NOMO-1 (cell line): ENCODE measurements at regions not wholly inside any gene's neighbourhood (a gene's known extent, or its start where the extent isn't known, plus 50 kb on each side); places are given as distances from the start of the nearest gene placed in this dataset.

Experiments used
- DNase-seq, 2 experiments: peaks; one replicate each; lab custom pipeline; 2025; ENCODE audit not compliant: unreplicated experiment in 2 of 2; lab: John Stamatoyannopoulos, UW

- no peak for DNase-seq
These were observed 56.4 kb upstream of the HMX1 start for GRCh38 chr4:8928074-8928473.

GRCh38 chr4:8922481-8922880, 50.8 kb upstream of the HMX1 start:
- no peak for DNase-seq

GRCh38 chr4:8921465-8921864, 49.8 kb upstream of the HMX1 start:
- DNase-seq, result no peak
